SKM-1 (cell line): ENCODE measurements at regions not wholly inside any gene's neighbourhood (a gene's known extent, or its start where the extent isn't known, plus 50 kb on each side); places are given as distances from the start of the nearest gene placed in this dataset.
"Not testable (repeated sequence)": the region's sequence is repeated elsewhere in the genome, so short reads cannot be mapped to it uniquely, and the experiment has no call there.

ENCODE experiments used
- DNase-seq: peaks from one replicate; lab custom pipeline; 2025; ENCODE audit not compliant: unreplicated experiment; lab: John Stamatoyannopoulos, UW

DNA sequence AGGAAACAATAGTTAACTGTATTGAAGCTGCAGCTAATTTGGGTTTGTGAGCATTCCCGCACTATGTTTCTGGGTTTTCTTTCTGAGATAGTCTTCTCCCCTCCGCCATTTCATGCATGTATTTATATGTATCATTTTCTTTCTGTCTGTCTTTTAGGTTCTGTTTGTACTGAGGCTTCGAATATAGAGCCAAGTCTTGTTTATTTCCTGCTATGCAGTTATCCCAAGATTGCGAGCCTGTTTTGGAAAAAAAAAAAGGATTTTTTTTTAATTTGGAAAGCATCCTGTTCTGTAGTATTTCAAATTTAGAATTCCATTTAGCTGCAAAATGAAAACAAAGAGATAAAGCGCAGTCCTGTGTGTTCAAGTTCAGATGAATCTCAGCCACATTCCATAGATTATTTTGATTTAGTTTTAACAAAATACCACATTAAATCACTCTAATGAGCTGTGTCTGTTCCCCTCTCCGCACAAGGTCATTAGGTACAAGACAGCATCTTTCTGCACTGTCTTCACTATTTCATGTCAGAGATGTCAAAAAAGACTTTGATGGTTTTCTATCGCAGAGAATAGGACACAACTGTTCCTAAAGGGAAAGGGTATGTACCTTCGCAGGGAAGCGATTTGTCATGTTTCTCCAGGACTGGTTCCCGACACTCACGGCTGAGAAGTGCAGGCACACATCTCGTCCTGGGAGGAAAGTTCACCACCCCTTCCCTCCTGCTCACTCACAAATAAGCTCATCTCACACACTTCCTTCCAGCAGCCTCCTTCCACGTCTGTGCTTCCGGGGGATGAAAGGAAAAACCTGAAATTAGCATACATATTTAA, 443.4 kb downstream of the ZNF516 start:
- no peak for DNase-seq

- no peak for DNase-seq
Measured at GRCh38 chr18:76046221-76046620, 448.8 kb downstream of the ZNF516 start.

DNA sequence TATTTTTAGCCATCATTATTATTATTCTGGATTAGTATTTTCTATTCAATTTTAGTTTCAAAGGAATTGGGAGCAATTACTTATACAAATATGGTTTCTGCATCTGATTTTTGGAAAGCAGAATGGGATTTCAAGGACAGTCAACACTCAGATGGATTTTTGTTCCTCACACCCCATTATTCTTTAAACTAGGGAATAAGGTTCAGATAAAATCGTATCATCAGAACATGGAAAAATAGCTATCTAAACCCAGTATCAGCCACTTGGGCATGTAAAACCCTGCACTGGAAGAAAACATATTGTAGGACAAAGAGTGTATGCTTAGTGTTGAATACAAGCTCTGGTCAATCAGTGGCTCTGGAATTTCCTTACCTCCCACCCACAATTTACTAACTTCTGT, 452.5 kb downstream of the ZNF516 start:
- DNase-seq: no peak

- no peak for DNase-seq
Measured at GRCh38 chr18:76018210-76018609, 476.8 kb downstream of the ZNF516 start.

DNA sequence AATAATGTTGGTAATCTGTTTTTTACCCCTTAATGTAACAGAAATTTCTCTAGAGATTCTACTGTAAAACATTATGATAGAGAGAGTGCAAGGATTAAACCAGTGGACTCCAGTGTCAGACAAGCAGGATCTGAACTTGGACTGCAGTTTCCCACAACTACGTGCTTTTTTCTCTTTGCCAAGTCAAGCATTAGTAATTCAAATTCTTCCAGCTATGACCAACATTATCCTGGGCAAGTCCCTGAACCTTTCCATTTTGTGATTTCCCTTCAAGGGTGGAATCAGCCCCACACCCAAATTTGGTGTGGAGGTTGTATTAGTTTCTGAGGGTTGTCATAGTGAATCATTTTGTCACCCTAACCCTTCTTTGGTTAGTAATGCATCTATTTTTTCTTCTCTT, 482.0 kb downstream of the ZNF516 start:
- no peak for DNase-seq

DNA sequence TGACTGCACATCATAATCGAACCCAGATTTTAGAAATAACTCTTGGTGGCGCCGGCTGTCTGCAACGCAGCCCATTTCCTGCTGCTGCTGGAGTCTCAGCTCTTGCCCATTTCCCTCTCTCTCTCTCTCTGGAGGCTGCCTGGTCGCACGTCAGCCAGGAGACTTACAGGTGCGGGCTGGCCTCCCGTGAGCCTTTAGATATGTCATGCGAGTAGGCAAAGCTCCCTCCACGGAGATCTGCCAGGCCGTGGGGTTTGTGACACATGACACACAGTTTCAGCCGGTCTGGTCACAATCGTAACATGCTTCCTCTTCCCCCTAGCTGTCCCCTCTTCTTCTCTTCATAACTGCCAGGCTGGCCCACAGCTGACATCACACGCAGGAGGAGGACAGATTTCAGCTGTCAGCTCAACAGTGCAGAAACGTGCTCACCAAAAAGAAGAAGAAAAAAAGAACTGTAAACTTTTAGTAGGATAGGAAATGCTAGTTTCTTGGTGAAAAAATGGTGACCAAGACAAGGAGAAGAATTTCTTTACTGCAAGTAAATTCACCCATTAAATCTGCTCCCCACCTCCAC, 489.3 kb downstream of the ZNF516 start:
- no peak for DNase-seq

DNA sequence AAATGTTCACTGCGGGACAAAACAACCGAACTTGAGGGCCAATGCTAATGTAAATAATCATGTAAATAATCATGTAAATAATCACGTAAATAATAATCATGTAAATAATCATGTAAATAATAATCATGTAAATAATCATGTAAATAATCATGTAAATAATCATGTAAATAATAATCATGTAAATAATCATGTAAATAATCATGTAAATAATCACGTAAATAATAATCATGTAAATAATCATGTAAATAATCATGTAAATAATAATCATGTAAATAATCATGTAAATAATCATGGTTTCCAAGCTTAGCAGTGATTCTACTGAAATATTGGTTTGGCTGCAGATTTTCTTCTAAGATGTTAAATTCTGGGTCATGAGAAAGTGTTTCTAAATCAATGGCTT, 507.1 kb downstream of the ZNF516 start:
- DNase-seq: not testable (repeated sequence)

GRCh38 chr18:75984853-75985252, 510.2 kb downstream of the ZNF516 start:
- DNase-seq: no peak

GRCh38 chr18:75981102-75981501, 513.9 kb downstream of the ZNF516 start:
- no peak for DNase-seq

DNA sequence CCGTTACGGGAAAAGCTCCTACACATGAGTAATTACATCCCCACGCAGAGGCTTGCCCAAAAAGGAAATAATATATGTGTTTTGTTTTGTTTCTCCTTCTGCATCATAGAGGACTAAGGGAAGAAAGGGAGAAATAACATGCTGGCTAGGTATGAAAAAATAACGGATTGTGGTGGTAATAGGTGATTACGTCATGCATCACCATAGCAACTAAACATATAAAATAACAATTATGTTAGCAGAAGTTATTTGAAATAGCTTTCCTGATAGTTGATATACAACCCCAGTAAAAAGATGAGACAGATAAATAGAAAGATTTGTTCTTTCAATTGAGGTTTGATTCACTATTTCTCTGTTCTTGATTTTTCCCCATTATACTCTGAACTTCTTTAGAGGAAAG, 518.0 kb downstream of the ZNF516 start:
- DNase-seq: no peak

DNA sequence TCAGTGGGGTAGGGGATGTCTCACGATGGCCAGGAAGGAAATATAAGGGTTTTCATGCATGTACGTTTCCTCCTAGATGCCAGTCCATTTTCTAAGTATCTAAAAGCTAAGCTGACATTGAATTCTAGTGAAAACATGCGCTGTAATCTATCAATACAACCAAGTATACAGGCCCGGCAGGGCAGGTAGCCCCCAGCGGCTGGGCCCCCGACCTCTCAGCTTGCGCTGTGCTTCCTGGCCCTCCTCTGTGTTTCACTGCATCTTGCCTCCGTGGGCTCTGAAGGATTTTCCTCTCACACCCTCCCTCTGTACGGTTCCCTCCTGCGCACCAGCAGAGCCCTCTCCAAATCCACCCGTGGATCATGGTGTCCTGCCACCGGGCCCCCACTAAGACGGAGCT, 524.8 kb downstream of the ZNF516 start:
- DNase-seq: no peak

- no peak for DNase-seq
Measured at GRCh38 chr18:75966431-75966830, 528.6 kb downstream of the ZNF516 start.

DNA sequence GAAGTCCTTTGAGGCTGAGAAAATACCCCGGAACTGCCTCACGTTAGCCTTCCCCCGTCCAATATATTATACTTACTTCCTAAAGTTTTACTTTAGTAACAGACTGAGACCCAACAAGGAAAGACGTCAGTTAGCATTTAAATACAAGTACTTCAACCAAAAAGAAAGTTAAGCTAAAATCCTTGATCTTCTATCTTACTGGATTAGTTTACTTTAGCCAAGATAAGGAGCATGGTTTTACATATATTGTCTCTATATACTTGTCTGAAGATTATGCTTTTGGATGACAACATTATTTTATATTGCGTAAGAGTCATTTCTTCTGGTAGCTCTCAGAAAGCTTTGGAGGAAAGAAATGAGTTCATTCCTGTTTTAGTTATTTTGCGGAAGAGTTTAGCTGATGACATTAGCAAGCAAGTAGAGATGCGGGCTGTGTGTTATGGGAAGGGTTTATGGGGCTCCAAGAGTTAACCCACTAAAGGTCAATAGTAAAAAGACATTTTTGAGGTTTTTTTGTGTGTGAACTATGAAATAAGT, 532.9 kb downstream of the ZNF516 start:
- no peak for DNase-seq

GRCh38 chr18:75960356-75960755, 532.9 kb upstream of the SMIM21 start:
- DNase-seq: not testable (repeated sequence)

GRCh38 chr18:75959150-75959549, 531.6 kb upstream of the SMIM21 start:
- no peak for DNase-seq

DNA sequence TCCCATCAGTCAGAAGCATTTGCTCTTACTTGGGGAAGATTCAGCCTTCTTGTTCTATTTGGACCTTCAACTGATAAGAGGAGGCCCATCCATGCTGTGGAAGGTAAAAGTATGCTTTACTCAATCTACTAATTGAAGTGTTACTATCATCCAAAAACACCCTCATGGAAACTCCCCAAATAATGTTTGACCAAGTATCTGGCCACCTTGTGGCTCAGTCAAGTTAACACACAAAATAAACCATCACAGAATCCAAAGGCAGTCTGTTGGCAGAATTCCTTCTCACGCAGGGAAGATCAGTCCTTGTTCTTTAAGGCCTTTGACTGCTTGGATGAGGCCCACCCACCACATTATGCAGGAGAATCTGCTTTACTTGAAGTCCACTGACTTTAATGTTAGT, 531.2 kb upstream of the SMIM21 start:
- DNase-seq: no peak

DNA sequence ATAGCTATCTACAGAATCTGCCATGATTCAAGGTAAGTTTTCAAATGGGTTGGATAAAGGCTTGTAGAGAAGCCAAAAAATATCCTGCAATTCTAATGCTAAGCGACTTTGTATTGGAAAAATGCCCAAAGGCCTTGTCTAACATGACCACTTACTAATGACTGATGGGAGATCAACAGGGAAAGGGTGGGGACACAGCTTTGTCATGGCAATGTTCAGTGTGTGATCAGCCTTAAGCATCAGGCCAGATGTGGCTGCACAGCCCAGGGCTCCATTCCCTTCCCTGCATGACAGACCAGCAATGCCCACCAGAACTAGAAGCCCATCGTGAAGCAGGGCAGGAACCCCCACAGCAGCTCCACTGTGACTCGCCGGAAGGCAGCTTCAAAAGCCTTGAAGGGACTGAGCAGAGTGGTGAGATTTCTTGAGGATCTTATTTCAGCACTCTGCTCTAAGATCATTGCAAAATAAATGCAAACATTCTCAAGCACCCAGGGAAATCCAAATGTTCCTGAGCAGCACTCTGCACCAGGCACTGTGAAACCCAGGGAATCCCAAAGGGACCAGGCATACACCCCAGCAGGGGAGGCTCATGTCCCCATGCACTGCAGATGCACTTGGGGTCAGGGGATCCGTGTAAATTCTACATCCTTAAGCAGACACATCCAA, 517.9 kb upstream of the SMIM21 start:
- no peak for DNase-seq

DNA sequence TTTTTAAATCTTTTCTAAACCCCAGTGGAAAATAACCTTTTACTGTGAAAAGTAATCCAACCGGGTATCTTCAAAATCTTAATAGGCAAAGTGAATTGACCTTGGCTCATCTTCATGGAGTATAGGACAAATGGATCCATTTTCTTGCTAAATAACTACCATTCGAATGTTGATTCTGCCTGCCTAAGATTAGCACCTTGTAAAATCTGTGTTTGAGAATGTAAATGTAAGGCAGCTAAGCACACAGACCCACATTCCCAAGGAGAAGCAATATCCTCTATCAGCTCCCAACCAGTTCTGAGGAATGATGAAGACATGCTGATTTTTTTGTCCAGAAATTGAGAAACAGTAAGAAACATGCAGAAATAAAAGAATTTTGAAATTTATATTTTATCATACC, 509.8 kb upstream of the SMIM21 start:
- no peak for DNase-seq

GRCh38 chr18:75936862-75937261, 509.4 kb upstream of the SMIM21 start:
- DNase-seq: no peak

GRCh38 chr18:75931079-75931478, 503.6 kb upstream of the SMIM21 start:
- DNase-seq: no peak

- DNase-seq: no peak
Measured at GRCh38 chr18:75928706-75929105, 501.2 kb upstream of the SMIM21 start.

GRCh38 chr18:75927791-75928190, 500.3 kb upstream of the SMIM21 start:
- DNase-seq: no peak
